SIG-M5 treated with dmso at 0.1 percent for 504 hours (cell line): ENCODE measurements at regions not wholly inside any gene's neighbourhood (a gene's known extent, or its start where the extent isn't known, plus 50 kb on each side); places are given as distances from the start of the nearest gene placed in this dataset.
"Not testable (repeated sequence)": the region's sequence is repeated elsewhere in the genome, so short reads cannot be mapped to it uniquely, and the experiment has no call there.

ENCODE experiments used
- DNase-seq: peaks from one replicate; lab custom pipeline; 2025; ENCODE audit not compliant: unreplicated experiment; lab: John Stamatoyannopoulos, UW

- no peak for DNase-seq
Observed at GRCh38 chr6:66561479-66561878, 854.5 kb upstream of the EYS start.

- no peak for DNase-seq
Observed at GRCh38 chr6:66558189-66558588, 851.2 kb upstream of the EYS start.

GRCh38 chr6:66556936-66557335 lies 849.9 kb upstream of the EYS start:
- no peak for DNase-seq

- DNase-seq: no peak
Observed at GRCh38 chr6:66555082-66555481, 848.1 kb upstream of the EYS start.

GRCh38 chr6:66553441-66553840 lies 846.4 kb upstream of the EYS start:
- DNase-seq: no peak

GRCh38 chr6:66538551-66539135 lies 831.6 kb upstream of the EYS start:
- no peak for DNase-seq

- no peak for DNase-seq
Observed at GRCh38 chr6:66533921-66534404, 826.9 kb upstream of the EYS start.

GRCh38 chr6:66526061-66526460 lies 819.0 kb upstream of the EYS start:
- DNase-seq: no peak

- DNase-seq: no peak
Observed at GRCh38 chr6:66522864-66523263, 815.8 kb upstream of the EYS start.

- no peak for DNase-seq
Observed at GRCh38 chr6:66516377-66516776, 809.4 kb upstream of the EYS start.

- no peak for DNase-seq
Observed at GRCh38 chr6:66508433-66508832, 801.4 kb upstream of the EYS start.

- DNase-seq: no peak
Observed at GRCh38 chr6:66499851-66500250, 792.8 kb upstream of the EYS start.

GRCh38 chr6:66496659-66497058 lies 789.6 kb upstream of the EYS start:
- DNase-seq: peak; percentile 42

GRCh38 chr6:66494643-66495042 lies 787.6 kb upstream of the EYS start:
- DNase-seq: not testable (repeated sequence)

- DNase-seq: no peak
Observed at GRCh38 chr6:66489269-66489987, 782.4 kb upstream of the EYS start.

GRCh38 chr6:66481216-66481615 lies 774.2 kb upstream of the EYS start:
- DNase-seq: no peak

GRCh38 chr6:66478705-66479104 lies 771.7 kb upstream of the EYS start:
- DNase-seq: no peak

GRCh38 chr6:66435321-66435720 lies 728.3 kb upstream of the EYS start:
- DNase-seq: no peak

GRCh38 chr6:66429210-66429609 lies 722.2 kb upstream of the EYS start:
- no peak for DNase-seq

- no peak for DNase-seq
Observed at GRCh38 chr6:66423047-66423446, 716.0 kb upstream of the EYS start.

- no peak for DNase-seq
Observed at GRCh38 chr6:66421570-66421969, 714.5 kb upstream of the EYS start.

GRCh38 chr6:66418906-66419305 lies 711.9 kb upstream of the EYS start:
- DNase-seq: no peak

GRCh38 chr6:66403966-66404365 lies 696.9 kb upstream of the EYS start:
- no peak for DNase-seq
